ENCODE measurements at regions not wholly inside any gene's neighbourhood (a gene's known extent, or its start where the extent isn't known, plus 50 kb on each side); places are given as distances from the start of the nearest gene placed in this dataset.
"Not testable (repeated sequence)": the region's sequence is repeated elsewhere in the genome, so short reads cannot be mapped to it uniquely, and the experiment has no call there.

DNA sequence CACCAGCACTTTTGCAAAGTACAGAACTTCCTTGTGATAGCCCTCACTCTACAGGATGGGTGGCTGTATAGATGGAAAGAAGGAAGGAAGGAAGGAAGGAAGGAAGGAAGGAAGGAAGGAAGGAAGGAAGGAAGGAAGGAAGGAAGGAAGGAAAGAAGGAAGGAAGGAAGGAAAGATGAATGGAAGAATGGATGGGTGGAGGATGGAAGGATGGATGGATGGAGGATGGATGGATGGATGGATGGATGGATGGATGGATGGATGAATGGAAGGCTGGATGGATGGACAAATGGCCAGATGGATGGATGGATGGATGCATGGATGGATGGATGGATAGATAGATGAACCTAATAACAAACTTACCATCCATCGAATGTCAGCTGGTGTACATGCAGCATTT lies 256.9 kb downstream of the ANKRD60 start:
- TF ChIP-seq, protein P1, sequence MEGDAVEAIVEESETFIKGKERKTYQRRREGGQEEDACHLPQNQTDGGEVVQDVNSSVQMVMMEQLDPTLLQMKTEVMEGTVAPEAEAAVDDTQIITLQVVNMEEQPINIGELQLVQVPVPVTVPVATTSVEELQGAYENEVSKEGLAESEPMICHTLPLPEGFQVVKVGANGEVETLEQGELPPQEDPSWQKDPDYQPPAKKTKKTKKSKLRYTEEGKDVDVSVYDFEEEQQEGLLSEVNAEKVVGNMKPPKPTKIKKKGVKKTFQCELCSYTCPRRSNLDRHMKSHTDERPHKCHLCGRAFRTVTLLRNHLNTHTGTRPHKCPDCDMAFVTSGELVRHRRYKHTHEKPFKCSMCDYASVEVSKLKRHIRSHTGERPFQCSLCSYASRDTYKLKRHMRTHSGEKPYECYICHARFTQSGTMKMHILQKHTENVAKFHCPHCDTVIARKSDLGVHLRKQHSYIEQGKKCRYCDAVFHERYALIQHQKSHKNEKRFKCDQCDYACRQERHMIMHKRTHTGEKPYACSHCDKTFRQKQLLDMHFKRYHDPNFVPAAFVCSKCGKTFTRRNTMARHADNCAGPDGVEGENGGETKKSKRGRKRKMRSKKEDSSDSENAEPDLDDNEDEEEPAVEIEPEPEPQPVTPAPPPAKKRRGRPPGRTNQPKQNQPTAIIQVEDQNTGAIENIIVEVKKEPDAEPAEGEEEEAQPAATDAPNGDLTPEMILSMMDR (IDR thresholded peaks at IDR 0.05; ENCODE audit: low read depth, low read length), result not testable (repeated sequence)
- TF ChIP-seq EZH2phosphoT487 (IDR thresholded peaks at IDR 0.05; ENCODE audit: low read depth), result not testable (repeated sequence)
